T-helper 1 cell treated with Interleukin-12 subunit alpha and Interleukin-12 subunit beta and Interleukin-4 antibody, amounts not matched to agents 30 μg/mL and 1 μg/mL, for 36 hours (primary cell): ENCODE measurements at regions not wholly inside any gene's neighbourhood (a gene's known extent, or its start where the extent isn't known, plus 50 kb on each side); places are given as distances from the start of the nearest gene placed in this dataset.
A peak's percentile ranks its signal among the peaks of the same experiment; 100 is the strongest.
"Not testable (repeated sequence)": the region's sequence is repeated elsewhere in the genome, so short reads cannot be mapped to it uniquely, and the experiment has no call there.

Source experiments
- H3K27ac Mint-ChIP-seq: one replicate; pipeline ENCODE4 v1.8.0; 2021; ENCODE audit warnings: mild to moderate bottlenecking, mixed read lengths
- H3K27me3 Mint-ChIP-seq: one replicate; pipeline ENCODE4 v1.8.0; 2021; ENCODE audit warnings: low read depth, mixed read lengths
- H3K36me3 Mint-ChIP-seq: one replicate; pipeline ENCODE4 v1.8.0; 2021; ENCODE audit warnings: low read depth, mixed read lengths
- H3K4me1 Mint-ChIP-seq: one replicate; pipeline ENCODE4 v1.8.0; 2021; ENCODE audit warnings: low read depth, mixed read lengths
- H3K4me3 Mint-ChIP-seq: one replicate; pipeline ENCODE4 v1.8.0; 2021; ENCODE audit warnings: mild to moderate bottlenecking, moderate library complexity, mixed read lengths
- H3K9me3 Mint-ChIP-seq: one replicate; pipeline ENCODE4 v1.8.0; 2021; ENCODE audit warnings: mixed read lengths

GRCh38 chrX:2640436-2641150, 50.5 kb upstream of the CD99 start:
- Mint-ChIP-seq H3K27me3 (no peaks in the 10 kb centered on the region), H3K9me3 (no peaks in the 10 kb centered on the region), H3K27ac (no peak overlapping the region), H3K4me3 (no peak overlapping the region), H3K36me3 (peaks cover 14% of the 10 kb centered on the region), H3K4me1 (peaks cover 4% of the 10 kb centered on the region)

- Mint-ChIP-seq H3K4me1 (peaks cover 5% of the 10 kb centered on the region), H3K27ac (no peak overlapping the region), H3K36me3 (peaks cover 14% of the 10 kb centered on the region), H3K27me3 (no peaks in the 10 kb centered on the region), H3K4me3 (no peak overlapping the region), H3K9me3 (no peaks in the 10 kb centered on the region)
Observed at GRCh38 chrX:2638279-2638678, 52.8 kb upstream of the CD99 start.

GRCh38 chrX:2635342-2635741, 55.8 kb upstream of the CD99 start:
- Mint-ChIP-seq H3K36me3 (peaks cover 38% of the 10 kb centered on the region), H3K9me3 (peaks cover 24% of the 10 kb centered on the region), H3K27ac (no peak overlapping the region), H3K27me3 (no peaks in the 10 kb centered on the region), H3K4me3 (no peak overlapping the region), H3K4me1 (peaks cover 21% of the 10 kb centered on the region)

- peaks cover 49% of the 10 kb centered on the region for H3K36me3 Mint-ChIP-seq
- H3K27me3 Mint-ChIP-seq = no peaks in the 10 kb centered on the region
- H3K4me3 Mint-ChIP-seq = no peak overlapping the region
- H3K27ac Mint-ChIP-seq = no peak overlapping the region
- peaks cover 46% of the 10 kb centered on the region for H3K9me3 Mint-ChIP-seq
- H3K4me1 Mint-ChIP-seq = peaks cover 35% of the 10 kb centered on the region
Observed at GRCh38 chrX:2632533-2633504, 58.3 kb upstream of the CD99 start.

- Mint-ChIP-seq H3K36me3 (peaks cover 54% of the 10 kb centered on the region), H3K4me3 (no peak overlapping the region), H3K9me3 (peaks cover 52% of the 10 kb centered on the region), H3K27ac (no peak overlapping the region), H3K4me1 (peaks cover 38% of the 10 kb centered on the region), H3K27me3 (no peaks in the 10 kb centered on the region)
Observed at GRCh38 chrX:2631743-2632532, 59.2 kb upstream of the CD99 start.

- H3K4me1 Mint-ChIP-seq = peaks cover 38% of the 10 kb centered on the region
Observed at GRCh38 chrX:2630935-2631742, 60.0 kb upstream of the CD99 start.

GRCh38 chrX:2630008-2630934, 60.8 kb upstream of the CD99 start:
- H3K36me3 Mint-ChIP-seq = peaks cover 61% of the 10 kb centered on the region
- peak overlapping the region; percentile 77 for H3K27ac Mint-ChIP-seq
- peaks cover 52% of the 10 kb centered on the region for H3K9me3 Mint-ChIP-seq
- H3K4me1 Mint-ChIP-seq = peaks cover 38% of the 10 kb centered on the region
- not testable (repeated sequence) for H3K27me3 Mint-ChIP-seq, H3K4me3 Mint-ChIP-seq

More at GRCh38 chrX:2630935-2631742, 60.0 kb upstream of the CD99 start:
- Mint-ChIP-seq H3K27ac (peak overlapping the region; percentile 77), H3K36me3 (peaks cover 61% of the 10 kb centered on the region), H3K9me3 (peaks cover 52% of the 10 kb centered on the region)
- H3K27me3 Mint-ChIP-seq, H3K4me3 Mint-ChIP-seq: not testable (repeated sequence)

- Mint-ChIP-seq H3K4me1 (peaks cover 38% of the 10 kb centered on the region), H3K27ac (peak overlapping the region; percentile 77), H3K9me3 (peaks cover 52% of the 10 kb centered on the region), H3K4me3 (no peak overlapping the region), H3K27me3 (no peaks in the 10 kb centered on the region), H3K36me3 (peaks cover 65% of the 10 kb centered on the region)
Observed at GRCh38 chrX:2629316-2630007, 61.6 kb upstream of the CD99 start.

- Mint-ChIP-seq H3K27me3 (no peaks in the 10 kb centered on the region), H3K27ac (peak overlapping the region; percentile 77), H3K4me1 (peaks cover 38% of the 10 kb centered on the region), H3K36me3 (peaks cover 65% of the 10 kb centered on the region), H3K4me3 (no peak overlapping the region), H3K9me3 (peaks cover 52% of the 10 kb centered on the region)
Observed at GRCh38 chrX:2628751-2629315, 62.3 kb upstream of the CD99 start.

- Mint-ChIP-seq H3K27ac (peak overlapping the region; percentile 62), H3K4me3 (no peak overlapping the region), H3K27me3 (no peaks in the 10 kb centered on the region), H3K9me3 (peaks cover 47% of the 10 kb centered on the region), H3K4me1 (peaks cover 36% of the 10 kb centered on the region), H3K36me3 (peaks cover 70% of the 10 kb centered on the region)
Observed at GRCh38 chrX:2627272-2627867, 63.7 kb upstream of the CD99 start.

- H3K9me3 Mint-ChIP-seq = peaks cover 42% of the 10 kb centered on the region
- H3K27ac Mint-ChIP-seq = no peak overlapping the region
- H3K36me3 Mint-ChIP-seq = peaks cover 65% of the 10 kb centered on the region
Observed at GRCh38 chrX:2626750-2627149, 64.3 kb upstream of the CD99 start.

GRCh38 chrX:2620576-2620975, 70.5 kb upstream of the CD99 start:
- peaks cover 8% of the 10 kb centered on the region for H3K4me1 Mint-ChIP-seq
- peaks cover 51% of the 10 kb centered on the region for H3K36me3 Mint-ChIP-seq

More at GRCh38 chrX:2626750-2627149, 64.3 kb upstream of the CD99 start:
- no peak overlapping the region for H3K4me3 Mint-ChIP-seq
- H3K27me3 Mint-ChIP-seq = no peaks in the 10 kb centered on the region
- H3K4me1 Mint-ChIP-seq = peaks cover 33% of the 10 kb centered on the region

More at GRCh38 chrX:2620576-2620975, 70.5 kb upstream of the CD99 start:
- Mint-ChIP-seq H3K27me3 (no peaks in the 10 kb centered on the region), H3K9me3 (no peaks in the 10 kb centered on the region), H3K27ac (no peak overlapping the region), H3K4me3 (no peak overlapping the region)
